K562 (cell line): ENCODE measurements at regions not wholly inside any gene's neighbourhood (a gene's known extent, or its start where the extent isn't known, plus 50 kb on each side); places are given as distances from the start of the nearest gene placed in this dataset.

Source experiments
- ATAC-seq: fragments of 200-7000 bp; cut with Tn5 transposase; 3 replicates; pipeline ENCODE4 v1.9.1; 2020; ENCODE audit warnings: moderate library complexity
- BruUV-seq: library from RNA; stranded (reverse); fragments of 400-500 nt; replicated peaks from 2 replicates; lab custom pipeline; 2021; lab: Mats Ljungman, UMichigan
- CTCF ChIA-PET: fragments of 300-600 bp; formaldehyde crosslinking; extraction: SDS; loops from one replicate; lab custom pipeline; 2021; ENCODE audit warnings: low intra/inter-chr PET ratio; lab: Yijun Ruan, JAX
- POLR2A ChIA-PET: fragments of 300-600, 350-650 bp; sonication (Branson Sonifier 250); formaldehyde crosslinking; extraction: SDS; loops from one replicate; lab custom pipeline; 2021; ENCODE audit warnings: antibody characterized with exemption, inconsistent platforms; lab: Yijun Ruan, JAX
- DNase-seq, 4 experiments: peaks; one replicate each; pipeline versions ENCODE4 v3.0.0 to v3.0.0-alpha.2; 2011 to 2018; ENCODE audit warnings: low spot score in 3 of 4, mixed read lengths in 3 of 4; ENCODE audit errors: extremely low read depth in 1 of 4
- FAIRE-seq: peaks from 2 replicates; lab custom pipeline; 2011; peaks lifted over from hg19 to GRCh38; lab: Jason Lieb, UNC
- H2AFZ ChIP-seq: 2 replicates; pipeline ENCODE4 v1.6.0; 2011; ENCODE audit warnings: low read depth, low read length, control low read depth, inconsistent platforms
- H3K27ac ChIP-seq: fragments of 200-600 bp; 3 replicates; pipeline ENCODE4 v1.8.0; 2011; ENCODE audit warnings: low read depth, mild to moderate bottlenecking, control low read depth, inconsistent platforms, low read length, moderate library complexity, mixed read lengths; ENCODE audit errors: extremely low read depth
- H3K27me3 ChIP-seq, 2 experiments: fragments of 300-600 bp in 1 of 2; 2 replicates in 1 of 2; 3 replicates in 1 of 2; pipeline versions ENCODE4 v1.6.0 to v1.8.0; 2011; ENCODE audit warnings: inconsistent platforms in 2 of 2, low read length in 2 of 2, mild to moderate bottlenecking in 1 of 2, mixed read lengths in 1 of 2, moderate library complexity in 1 of 2; ENCODE audit not compliant: control insufficient read depth in 2 of 2, insufficient read depth in 2 of 2
- H3K36me3 ChIP-seq: fragments of 300-600 bp; 3 replicates; pipeline ENCODE4 v1.8.0; 2011; ENCODE audit warnings: mild to moderate bottlenecking, low read length, inconsistent platforms; ENCODE audit not compliant: control insufficient read depth, insufficient read depth
- H3K4me1 ChIP-seq, 2 experiments: fragments of 200-600 bp in 1 of 2; replicated peaks in 1 of 2; 2 replicates in 1 of 2; 3 replicates in 1 of 2; pipeline versions ENCODE4 v1.5.1 to v1.8.0; 2011; ENCODE audit warnings: inconsistent platforms in 2 of 2, low read length in 2 of 2, mild to moderate bottlenecking in 1 of 2, mixed read lengths in 1 of 2, moderate library complexity in 1 of 2; ENCODE audit not compliant: control insufficient read depth in 2 of 2, insufficient read depth in 2 of 2
- H3K4me2 ChIP-seq: 2 replicates; pipeline ENCODE4 v1.6.1; 2011; ENCODE audit warnings: low read length, control low read depth, inconsistent platforms, mixed read lengths; ENCODE audit not compliant: insufficient read depth
- H3K4me3 ChIP-seq: fragments of 200-600 bp; sonication (generic), shearing (Covaris generic); 2 replicates; pipeline ENCODE4 v1.5.1; 2016; ENCODE audit warnings: control low read depth, inconsistent platforms
- H3K79me2 ChIP-seq: fragments of 200-600 bp; 3 replicates; pipeline ENCODE4 v1.8.0; 2011; ENCODE audit warnings: low read length, inconsistent platforms; ENCODE audit not compliant: control insufficient read depth, insufficient read depth
- H3K9ac ChIP-seq, 2 experiments: 2 replicates each; pipeline versions ENCODE4 v1.6.0 to v1.6.1; 2011; ENCODE audit warnings: low read depth in 2 of 2, low read length in 2 of 2, control low read depth in 1 of 2, inconsistent platforms in 1 of 2, mild to moderate bottlenecking in 1 of 2, mixed read lengths in 1 of 2; ENCODE audit not compliant: insufficient read depth in 1 of 2
- H3K9me1 ChIP-seq: one replicate; pipeline ENCODE4 v1.6.0; 2011; ENCODE audit warnings: inconsistent platforms, mild to moderate bottlenecking, low read length, moderate library complexity; ENCODE audit not compliant: control insufficient read depth, insufficient read depth
- H3K9me3 ChIP-seq: replicated peaks from 2 replicates; pipeline ENCODE4 v1.5.1; 2011; ENCODE audit warnings: low read depth, low read length, inconsistent platforms; ENCODE audit not compliant: control insufficient read depth, insufficient read depth
- H4K20me1 ChIP-seq: replicated peaks from 2 replicates; pipeline ENCODE4 v1.6.1; 2011; ENCODE audit warnings: low read length, inconsistent platforms, mixed read lengths; ENCODE audit not compliant: control insufficient read depth, insufficient read depth
- ADNP ChIP-seq: fragments of 200-800 bp; sonication (Bioruptor generic); IDR thresholded peaks from 2 replicates; pipeline ENCODE4 v1.6.1; 2016; ENCODE audit warnings: missing genetic modification characterization, missing compliant biosample characterization
- BACH1 ChIP-seq: fragments of 200-800 bp; sonication (Bioruptor generic); IDR thresholded peaks from 2 replicates; pipeline ENCODE4 v1.6.1; 2016; ENCODE audit warnings: missing genetic modification characterization, missing compliant biosample characterization
- CBX8 ChIP-seq: fragments of 200-600 bp; sonication (generic); IDR thresholded peaks from 2 replicates; pipeline ENCODE4 v1.6.1; 2012; ENCODE audit warnings: borderline replicate concordance, mixed run types, low read depth, mild to moderate bottlenecking, moderate library complexity, mixed read lengths, low read length, control low read depth, inconsistent platforms; ENCODE audit not compliant: poor library complexity, severe bottlenecking; ENCODE audit errors: extremely low read depth
- CC2D1A ChIP-seq: fragments of 450-650 bp; IDR thresholded peaks from 2 replicates; pipeline ENCODE4 v1.6.1; 2017; ENCODE audit warnings: mild to moderate bottlenecking
- DPF2 ChIP-seq: fragments of 450-650 bp; IDR thresholded peaks from 2 replicates; pipeline ENCODE4 v1.6.1; 2016
- ELF2 ChIP-seq: fragments of 250-450 bp; sonication (Bioruptor Pico); IDR thresholded peaks from 2 replicates; pipeline ENCODE4 v1.5.0; 2021; ENCODE audit warnings: mild to moderate bottlenecking
- ELK3 ChIP-seq: fragments of 450-650 bp; formaldehyde crosslinking; IDR thresholded peaks from 2 replicates; pipeline ENCODE4 v1.4.0; 2020; ENCODE audit warnings: mild to moderate bottlenecking
- FOXM1 ChIP-seq, 2 experiments: fragments of 450-650 bp in 1 of 2; sonication (generic) in 1 of 2; formaldehyde crosslinking in 1 of 2; IDR thresholded peaks; 2 replicates each; pipeline versions ENCODE4 v1.6.1 to v1.9.0; 2017 to 2022; ENCODE audit warnings: low read depth in 2 of 2, mild to moderate bottlenecking in 2 of 2, missing genetic modification reagents in 1 of 2, moderate library complexity in 1 of 2
- GABPB2 ChIP-seq: fragments of 250-450 bp; sonication (Bioruptor Pico); conservative IDR thresholded peaks from 2 replicates; pipeline ENCODE4 v1.5.1; 2021; ENCODE audit warnings: mild to moderate bottlenecking
- HDAC8 ChIP-seq: fragments of 450-650 bp; IDR thresholded peaks from 2 replicates; pipeline ENCODE4 v1.6.1; 2016; ENCODE audit warnings: mild to moderate bottlenecking, missing genetic modification characterization, moderate library complexity, missing compliant biosample characterization
- LEF1 ChIP-seq: fragments of 450-650 bp; IDR thresholded peaks from 2 replicates; pipeline ENCODE4 v1.6.1; 2016; ENCODE audit warnings: mild to moderate bottlenecking
- MAFF ChIP-seq: IDR thresholded peaks from 2 replicates; pipeline ENCODE4 v1.6.1; 2012; ENCODE audit warnings: low read length, improper control_type of control experiment
- MIER1 ChIP-seq: fragments of 450-650 bp; IDR thresholded peaks from 2 replicates; pipeline ENCODE4 v1.6.1; 2016; ENCODE audit warnings: antibody characterized with exemption, mild to moderate bottlenecking, low read depth
- NFE2 ChIP-seq: IDR thresholded peaks from 2 replicates; pipeline ENCODE4 v1.6.1; 2014; ENCODE audit warnings: antibody characterized with exemption, low read depth
- NRF1 ChIP-seq, 2 experiments: fragments of 450-650 bp; IDR thresholded peaks in 1 of 2; conservative IDR thresholded peaks in 1 of 2; 2 replicates each; pipeline ENCODE4 v1.6.1; 2014; ENCODE audit warnings: mild to moderate bottlenecking in 2 of 2
- NUFIP1 ChIP-seq: fragments of 450-650 bp; IDR thresholded peaks from 2 replicates; pipeline ENCODE4 v1.6.1; 2018; ENCODE audit not compliant: partially characterized antibody
- OTX1 ChIP-seq: fragments of 450-650 bp; formaldehyde crosslinking; IDR thresholded peaks from 2 replicates; pipeline ENCODE4 v1.4.0; 2022; ENCODE audit warnings: mild to moderate bottlenecking
- SMARCE1 ChIP-seq: fragments of 450-650 bp; IDR thresholded peaks from 2 replicates; pipeline ENCODE4 v1.7.1; 2016; ENCODE audit warnings: mild to moderate bottlenecking
- SREBF2 ChIP-seq: sonication (generic); formaldehyde crosslinking; IDR thresholded peaks from 2 replicates; pipeline ENCODE4 v1.4.0; 2020; ENCODE audit warnings: mild to moderate bottlenecking, missing genetic modification reagents
- TFAM ChIP-seq: fragments of 250-450 bp; sonication (Bioruptor Pico); conservative IDR thresholded peaks from 2 replicates; pipeline ENCODE4 v1.5.0; 2021; ENCODE audit warnings: mild to moderate bottlenecking, moderate library complexity
- UBTF ChIP-seq, 2 experiments: IDR thresholded peaks; 2 replicates each; pipeline ENCODE4 v1.6.1; 2012; ENCODE audit warnings: improper control_type of control experiment in 2 of 2, low read depth in 2 of 2, low read length in 2 of 2, borderline replicate concordance in 1 of 2
- YY1 ChIP-seq, 3 experiments: IDR thresholded peaks; 2 replicates each; pipeline ENCODE4 v1.6.1; 2011; ENCODE audit warnings: low read length in 2 of 3, mild to moderate bottlenecking in 2 of 3, moderate library complexity in 2 of 3, borderline replicate concordance in 1 of 3, control low read depth in 1 of 3, low read depth in 1 of 3; ENCODE audit not compliant: insufficient read depth in 3 of 3, insufficient replicate concordance in 2 of 3, control insufficient read depth in 1 of 3, insufficient read length in 1 of 3; ENCODE audit errors: extremely low read depth in 1 of 3
- WGBS: fragments of 100-300 bp; shearing (Covaris generic); methylation state at CpG from one replicate; pipeline ENCODE4 v1.1.6; 2016; ENCODE audit warnings: low coverage, mixed read lengths; ENCODE audit not compliant: insufficient coverage; ENCODE audit errors: missing lambda C conversion rate; 5-methylcytosine and 5-hydroxymethylcytosine counted together
- in situ Hi-C: fragments of 300-500 bp; cut with MboI; formaldehyde crosslinking; loops from 4 replicates; pipeline ENCODE4 v1.15.0; 2018; ENCODE audit warnings: inconsistent platforms, mixed read lengths
- intact Hi-C: fragments of 100-400 bp; cut with micrococcal nuclease; formaldehyde crosslinking; loops from 2 replicates; pipeline ENCODE4 v1.14.2; 2022

GRCh38 chr21:14290576-14290975 is 74.6 kb downstream of the RBM11 start:
- DNase-seq (peak in 1 of 4 experiments; percentile 7), FAIRE-seq (peak; percentile 62), ATAC-seq (peak; percentile 76)
- Histone ChIP-seq H3K9me1 (no peaks in the 10 kb centered on the region), H3K4me3 (no peak overlapping the region), H3K27me3 (no peaks in the 10 kb centered on the region), H3K9me3 (no peaks in the 10 kb centered on the region), H3K27ac (no peak overlapping the region), H3K4me2 (no peak overlapping the region), H3K4me1 (peaks cover 0 to 7% of the 10 kb centered on the region in 2 experiments; a peak in 2 of 5 replicates), H2AFZ (peak overlapping the region; percentile 54), H3K36me3 (no peaks in the 10 kb centered on the region), H3K79me2 (no peaks in the 10 kb centered on the region), H3K9ac (no peak overlapping the region), H4K20me1 (no peaks in the 10 kb centered on the region)
- ChIA-PET CTCF (no interaction called here), POLR2A (no interaction called here)
- in situ Hi-C loops = no loop called here
- intact Hi-C loops = no loop called here
- BruUV-seq = no TSS peak
- 35% methylated on average over 4 of the region's 4 CpGs for WGBS
- TF ChIP-seq NRF1 (conservative IDR thresholded peaks at IDR 0.05 in 1 of 2, IDR thresholded peaks at IDR 0.05 in 1 of 2) = no peak
- 0 out of 2 replicates have a peak, but pooled peaks have one; percentile 19 for TF ChIP-seq SMARCE1
- no peak for TF ChIP-seq ADNP (tag)
- TF ChIP-seq CC2D1A = no peak
- TF ChIP-seq MAFF = peak; percentile 75
- no peak for TF ChIP-seq UBTF (IDR thresholded peaks at IDR 0.05; ENCODE audit: borderline replicate concordance in 1 of 2, low read depth in 2 of 2, low read length in 2 of 2)
- no peak for TF ChIP-seq NUFIP1
- peak; percentile 31; the same call in 1 of the 2 replicates for TF ChIP-seq FOXM1 (IDR thresholded peaks at IDR 0.05; ENCODE audit: low read depth)
- TF ChIP-seq FOXM1 (CRISPR knock-in tag; IDR thresholded peaks at IDR 0.05; ENCODE audit: low read depth) = no peak
- no peak for TF ChIP-seq HDAC8 (tag)
- TF ChIP-seq CBX8 = no peak
- TF ChIP-seq BACH1 = peak; percentile 72
- 0 out of 2 replicates have a peak, but pooled peaks have one; percentile 22 for TF ChIP-seq DPF2
- TF ChIP-seq OTX1 (CRISPR knock-in tag) = no peak
- no peak for TF ChIP-seq GABPB2 (CRISPR knock-in tag)
- 0 out of 2 replicates have a peak, but pooled peaks have one; percentile 17 for TF ChIP-seq LEF1
- TF ChIP-seq TFAM (CRISPR knock-in tag) = no peak
- no peak for TF ChIP-seq ELF2
- no peak for TF ChIP-seq YY1 (IDR thresholded peaks at IDR 0.05; ENCODE audit: borderline replicate concordance in 1 of 3, control insufficient read depth in 1 of 3, extremely low read depth in 1 of 3, insufficient read depth in 3 of 3, insufficient read length in 1 of 3, insufficient replicate concordance in 2 of 3, low read depth in 1 of 3, low read length in 2 of 3)
- no peak for TF ChIP-seq SREBF2 (CRISPR knock-in tag)
- TF ChIP-seq NFE2 = peak; percentile 92
- TF ChIP-seq ELK3 (CRISPR knock-in tag) = no peak
- TF ChIP-seq MIER1 = no peak
